HEK293 (cell line): ENCODE measurements at regions not wholly inside any gene's neighbourhood (a gene's known extent, or its start where the extent isn't known, plus 50 kb on each side); places are given as distances from the start of the nearest gene placed in this dataset.

Experiments
- YY1 ChIP-seq: fragments of 450-650 bp; formaldehyde crosslinking; IDR thresholded peaks from 2 replicates; pipeline ENCODE4 v1.5.1; 2018; ENCODE audit warnings: missing biosample characterization, missing genetic modification characterization
- ZBTB17 ChIP-seq: fragments of 450-650 bp; formaldehyde crosslinking; IDR thresholded peaks from 2 replicates; pipeline ENCODE4 v1.5.1; 2016; ENCODE audit warnings: missing biosample characterization, missing genetic modification characterization
- ZNF274 ChIP-seq, 2 experiments: fragments of 200-500 bp in 1 of 2; fragments of 450-650 bp in 1 of 2; sonication (Bioruptor generic) in 1 of 2; formaldehyde crosslinking in 1 of 2; IDR thresholded peaks; 2 replicates each; pipeline versions ENCODE4 v1.5.1 to v1.6.1; 2014 to 2016; ENCODE audit warnings: borderline replicate concordance in 1 of 2, inconsistent platforms in 1 of 2, low read length in 1 of 2, missing biosample characterization in 1 of 2, missing genetic modification characterization in 1 of 2

GRCh38 chr5:45793638-45794532 lies 97.7 kb upstream of the HCN1 start:
- TF ChIP-seq ZNF274 (IDR thresholded peaks at IDR 0.05; ENCODE audit: low read length) (no peak), ZNF274 (tag by site-specific recombination; IDR thresholded peaks at IDR 0.05; ENCODE audit: borderline replicate concordance) (no peak), ZBTB17 (tag by site-specific recombination) (no peak), YY1 (tag by site-specific recombination) (no peak)
